GM12892 (cell line): ENCODE measurements at regions not wholly inside any gene's neighbourhood (a gene's known extent, or its start where the extent isn't known, plus 50 kb on each side); places are given as distances from the start of the nearest gene placed in this dataset.

Experiments used
- POLR2A ChIP-seq: IDR thresholded peaks from 2 replicates; pipeline ENCODE4 v1.6.1; 2011; ENCODE audit warnings: low read depth, low read length, control low read depth
- POLR2AphosphoS5 ChIP-seq: IDR thresholded peaks from 2 replicates; pipeline ENCODE4 v1.6.1; 2011; ENCODE audit warnings: low read depth, low read length, control low read depth

GRCh38 chr18:28650860-28651259, 473.9 kb upstream of the CDH2 start:
- TF ChIP-seq POLR2A (no peak), POLR2AphosphoS5 (no peak)
